SK-N-SH treated with all-trans-retinoic acid at 6 μM for 48 hours (cell line): ENCODE measurements at regions not wholly inside any gene's neighbourhood (a gene's known extent, or its start where the extent isn't known, plus 50 kb on each side); places are given as distances from the start of the nearest gene placed in this dataset.

ENCODE experiments used
- PATZ1 ChIP-seq: fragments of 250-450 bp; sonication (Bioruptor Pico); IDR thresholded peaks from 2 replicates; pipeline ENCODE4 v1.8.0; 2020; ENCODE audit warnings: mild to moderate bottlenecking, moderate library complexity, borderline replicate concordance
- ZC3H10 ChIP-seq: fragments of 250-450 bp; sonication (Bioruptor Pico); IDR thresholded peaks from 2 replicates; pipeline ENCODE4 v1.5.1; 2021; ENCODE audit warnings: mild to moderate bottlenecking, moderate library complexity
- ZFP30 ChIP-seq: fragments of 450-650 bp; formaldehyde crosslinking; IDR thresholded peaks from 2 replicates; pipeline ENCODE4 v1.5.0; 2022; ENCODE audit warnings: mild to moderate bottlenecking, moderate library complexity
- TF ChIP-seq, protein P1 (sequence below): fragments of 250-450 bp; sonication (Bioruptor Pico); IDR thresholded peaks from 2 replicates; pipeline ENCODE4 v1.5.1; 2021; ENCODE audit warnings: mild to moderate bottlenecking, moderate library complexity

- TF ChIP-seq, protein P1, sequence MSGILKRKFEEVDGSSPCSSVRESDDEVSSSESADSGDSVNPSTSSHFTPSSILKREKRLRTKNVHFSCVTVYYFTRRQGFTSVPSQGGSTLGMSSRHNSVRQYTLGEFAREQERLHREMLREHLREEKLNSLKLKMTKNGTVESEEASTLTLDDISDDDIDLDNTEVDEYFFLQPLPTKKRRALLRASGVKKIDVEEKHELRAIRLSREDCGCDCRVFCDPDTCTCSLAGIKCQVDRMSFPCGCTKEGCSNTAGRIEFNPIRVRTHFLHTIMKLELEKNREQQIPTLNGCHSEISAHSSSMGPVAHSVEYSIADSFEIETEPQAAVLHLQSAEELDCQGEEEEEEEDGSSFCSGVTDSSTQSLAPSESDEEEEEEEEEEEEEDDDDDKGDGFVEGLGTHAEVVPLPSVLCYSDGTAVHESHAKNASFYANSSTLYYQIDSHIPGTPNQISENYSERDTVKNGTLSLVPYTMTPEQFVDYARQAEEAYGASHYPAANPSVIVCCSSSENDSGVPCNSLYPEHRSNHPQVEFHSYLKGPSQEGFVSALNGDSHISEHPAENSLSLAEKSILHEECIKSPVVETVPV (CRISPR knock-in tag): no peak
- TF ChIP-seq PATZ1 (CRISPR knock-in tag): no peak
- no peak for TF ChIP-seq ZFP30 (CRISPR knock-in tag)
- no peak for TF ChIP-seq ZC3H10 (CRISPR knock-in tag)
Measured at GRCh38 chr14:24708684-24709083, 74.7 kb upstream of the GZMB start.
